ENCODE measurements at regions not wholly inside any gene's neighbourhood (a gene's known extent, or its start where the extent isn't known, plus 50 kb on each side); places are given as distances from the start of the nearest gene placed in this dataset.

DNA sequence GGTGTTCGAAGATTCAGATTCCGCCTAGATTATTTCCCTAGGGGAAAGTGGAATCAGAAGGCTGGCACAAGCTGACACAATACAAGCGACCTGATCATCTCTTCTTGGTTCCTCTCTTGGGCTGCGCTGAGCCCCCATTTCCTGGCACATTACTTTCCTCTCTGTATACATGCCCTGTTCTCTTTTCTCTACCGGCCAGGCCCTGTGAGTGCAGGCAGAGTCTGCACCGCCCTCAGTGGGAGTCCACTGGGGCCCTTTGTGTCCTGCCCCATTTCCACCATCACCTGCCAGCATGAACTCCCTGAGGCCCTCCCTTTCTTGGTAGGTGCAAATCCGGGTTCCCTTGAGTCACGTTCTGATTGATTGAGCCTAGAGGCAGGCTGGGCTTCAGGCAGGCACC lies 287.9 kb downstream of the MSX2 start:
- Histone ChIP-seq H3F3A (ENCODE audit: insufficient read depth) (no peaks in the 10 kb centered on the region), H3K9me2 (ENCODE audit: insufficient read depth) (no peaks in the 10 kb centered on the region), H3K4me3 (no peak overlapping the region), H3K9ac (no peak overlapping the region), H2AFZ (no peak overlapping the region), H3K4me1 (ENCODE audit: insufficient read depth) (no peaks in the 10 kb centered on the region), H3K27me3 (replicated peaks; ENCODE audit: insufficient read depth) (no peaks in the 10 kb centered on the region), H3K4me2 (ENCODE audit: unreplicated experiment) (no peak overlapping the region), H3K36me3 (ENCODE audit: low read depth) (no peaks in the 10 kb centered on the region), H3K9me3 (ENCODE audit: low read depth) (peaks cover 2% of the 10 kb centered on the region), H3K79me2 (ENCODE audit: insufficient read depth) (no peaks in the 10 kb centered on the region), H4K20me1 (ENCODE audit: insufficient read depth) (no peaks in the 10 kb centered on the region), H3K27ac (no peak overlapping the region)
- in situ Hi-C loops (cut with MboI): no loop called here
- TF ChIP-seq EZH2phosphoT487 (IDR thresholded peaks at IDR 0.05; ENCODE audit: insufficient read depth, low read depth): no peak
- no peak for TF ChIP-seq EZH2 (IDR thresholded peaks at IDR 0.05; ENCODE audit: insufficient read depth, poor library complexity, severe bottlenecking)
- DNase-seq: no peak
- WGBS, 2 experiments (ENCODE audit: low coverage in 1 of 2, low lambda C conversion rate in 2 of 2, missing lambda C conversion rate in 2 of 2): 29 to 35% methylated on average over 8 of the region's 8 CpGs

DNA sequence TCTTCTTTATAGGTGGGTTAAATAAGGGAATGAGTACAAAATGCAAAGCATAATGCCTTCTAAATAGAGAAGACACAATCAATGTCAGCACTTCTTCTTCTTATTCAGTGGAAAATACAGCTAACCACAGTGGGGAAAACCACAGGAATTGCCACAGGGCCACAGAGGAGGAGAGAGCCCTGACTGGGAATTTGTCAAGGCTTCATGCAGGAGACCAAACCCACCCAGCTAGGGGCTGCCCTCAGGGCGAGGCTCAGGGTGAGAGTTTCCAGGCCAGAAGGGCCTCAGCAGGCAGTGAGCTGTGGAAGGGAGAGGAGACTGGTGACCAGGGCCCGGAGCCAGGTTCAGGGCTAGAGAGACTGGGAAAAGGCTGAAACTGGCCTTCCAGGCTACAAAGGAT lies 279.1 kb downstream of the MSX2 start:
- no peak overlapping the region for H3K27ac ChIP-seq
- H4K20me1 ChIP-seq (ENCODE audit: insufficient read depth): no peaks in the 10 kb centered on the region
- H3K9ac ChIP-seq: no peak overlapping the region
- in situ Hi-C loops (cut with MboI): no loop called here
- no peaks in the 10 kb centered on the region for H3K36me3 ChIP-seq (ENCODE audit: low read depth)
- WGBS, 2 experiments (ENCODE audit: low coverage in 1 of 2, low lambda C conversion rate in 2 of 2, missing lambda C conversion rate in 2 of 2): 5 to 13% methylated on average over 2 of the region's 2 CpGs
- no peaks in the 10 kb centered on the region for H3F3A ChIP-seq (ENCODE audit: insufficient read depth)
- TF ChIP-seq EZH2 (IDR thresholded peaks at IDR 0.05; ENCODE audit: insufficient read depth, poor library complexity, severe bottlenecking): no peak
- no peak for TF ChIP-seq EZH2phosphoT487 (IDR thresholded peaks at IDR 0.05; ENCODE audit: insufficient read depth, low read depth)
- H3K27me3 ChIP-seq (replicated peaks; ENCODE audit: insufficient read depth): no peaks in the 10 kb centered on the region
- no peak for DNase-seq
- no peaks in the 10 kb centered on the region for H3K4me1 ChIP-seq (ENCODE audit: insufficient read depth)
- H3K9me2 ChIP-seq (ENCODE audit: insufficient read depth): no peaks in the 10 kb centered on the region
- no peaks in the 10 kb centered on the region for H3K9me3 ChIP-seq (ENCODE audit: low read depth)
- H2AFZ ChIP-seq: no peak overlapping the region
- no peaks in the 10 kb centered on the region for H3K79me2 ChIP-seq (ENCODE audit: insufficient read depth)
- H3K4me3 ChIP-seq: no peak overlapping the region
- H3K4me2 ChIP-seq (ENCODE audit: unreplicated experiment): no peak overlapping the region

DNA sequence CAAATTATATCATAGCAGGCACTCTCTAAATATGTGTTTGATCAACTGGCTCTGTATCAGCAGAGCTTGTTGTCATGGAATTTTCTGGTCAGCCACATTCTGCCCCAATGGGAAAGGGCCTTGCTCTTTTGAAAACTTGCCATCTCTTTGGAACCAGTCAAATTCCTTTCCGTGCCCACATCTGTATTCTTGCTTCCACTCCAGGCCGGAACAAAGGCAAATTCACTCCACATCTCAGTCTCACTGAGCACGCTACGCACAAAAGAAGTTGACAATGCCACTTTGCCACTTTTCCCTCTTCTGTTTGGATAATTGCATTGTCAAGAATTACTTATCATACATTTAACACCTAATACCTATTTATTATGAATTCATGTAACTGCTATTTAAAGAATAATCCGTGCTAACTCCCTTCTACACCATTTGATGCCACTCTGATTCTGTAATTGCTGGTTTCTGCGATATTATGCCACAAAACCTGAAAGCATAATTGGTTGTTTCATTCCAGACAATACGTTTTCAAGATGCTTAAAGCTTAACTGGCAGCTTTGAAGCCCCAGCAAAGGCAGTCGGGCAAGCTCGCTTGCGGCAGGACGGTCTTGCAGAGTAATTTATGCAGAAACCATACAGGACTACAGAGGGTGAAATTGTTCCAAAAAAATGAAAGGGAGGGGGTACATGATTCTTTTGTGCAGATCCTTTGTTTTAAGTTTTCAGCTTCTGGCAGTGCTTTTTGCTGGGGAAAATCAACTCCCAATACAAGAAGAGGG lies 277.7 kb downstream of the MSX2 start:
- Histone ChIP-seq H3K79me2 (ENCODE audit: insufficient read depth) (no peaks in the 10 kb centered on the region), H3K4me1 (ENCODE audit: insufficient read depth) (no peaks in the 10 kb centered on the region), H3K4me3 (no peak overlapping the region), H3K27ac (no peak overlapping the region), H2AFZ (no peak overlapping the region), H3K27me3 (replicated peaks; ENCODE audit: insufficient read depth) (no peaks in the 10 kb centered on the region), H3F3A (ENCODE audit: insufficient read depth) (no peaks in the 10 kb centered on the region), H4K20me1 (ENCODE audit: insufficient read depth) (no peaks in the 10 kb centered on the region), H3K9me3 (ENCODE audit: low read depth) (no peaks in the 10 kb centered on the region), H3K9me2 (ENCODE audit: insufficient read depth) (no peaks in the 10 kb centered on the region), H3K36me3 (ENCODE audit: low read depth) (no peaks in the 10 kb centered on the region), H3K4me2 (ENCODE audit: unreplicated experiment) (no peak overlapping the region), H3K9ac (no peak overlapping the region)
- WGBS, 2 experiments (ENCODE audit: low coverage in 1 of 2, low lambda C conversion rate in 2 of 2, missing lambda C conversion rate in 2 of 2): 24 to 34% methylated on average over 11 of the region's 11 CpGs
- in situ Hi-C loops (cut with MboI): no loop called here
- no peak for DNase-seq
- TF ChIP-seq EZH2 (IDR thresholded peaks at IDR 0.05; ENCODE audit: insufficient read depth, poor library complexity, severe bottlenecking) (no peak), EZH2phosphoT487 (IDR thresholded peaks at IDR 0.05; ENCODE audit: insufficient read depth, low read depth) (no peak)

DNA sequence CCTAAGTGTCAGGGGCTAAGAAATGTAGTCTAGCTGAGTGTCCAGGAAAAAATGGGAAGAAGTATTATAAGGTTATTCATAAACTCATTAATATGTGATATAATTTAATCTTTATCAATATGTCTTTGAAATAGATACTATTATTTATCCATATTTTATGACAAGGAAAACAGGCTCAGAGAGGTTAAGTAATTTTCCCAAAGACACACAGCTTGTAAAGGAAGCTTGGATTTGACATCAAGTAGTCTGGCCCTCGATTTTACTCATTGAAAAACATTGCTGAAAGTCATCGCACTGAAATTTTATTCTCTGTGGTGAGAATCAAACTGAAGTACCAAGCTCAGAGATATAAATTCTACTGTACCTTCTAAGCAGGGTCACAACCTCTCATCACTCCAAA lies 276.9 kb downstream of the MSX2 start:
- Histone ChIP-seq H3K4me1 (ENCODE audit: insufficient read depth) (no peaks in the 10 kb centered on the region), H3K79me2 (ENCODE audit: insufficient read depth) (no peaks in the 10 kb centered on the region), H3K9me3 (ENCODE audit: low read depth) (no peaks in the 10 kb centered on the region), H3K4me2 (ENCODE audit: unreplicated experiment) (no peak overlapping the region), H2AFZ (no peak overlapping the region), H4K20me1 (ENCODE audit: insufficient read depth) (no peaks in the 10 kb centered on the region), H3K27ac (no peak overlapping the region), H3F3A (ENCODE audit: insufficient read depth) (no peaks in the 10 kb centered on the region), H3K9ac (no peak overlapping the region), H3K9me2 (ENCODE audit: insufficient read depth) (no peaks in the 10 kb centered on the region), H3K4me3 (no peak overlapping the region), H3K27me3 (replicated peaks; ENCODE audit: insufficient read depth) (no peaks in the 10 kb centered on the region), H3K36me3 (ENCODE audit: low read depth) (no peaks in the 10 kb centered on the region)
- 19 to 22% methylated on average over 2 of the region's 2 CpGs for WGBS, 2 experiments (ENCODE audit: low coverage in 1 of 2, low lambda C conversion rate in 2 of 2, missing lambda C conversion rate in 2 of 2)
- DNase-seq: no peak
- in situ Hi-C loops (cut with MboI): no loop called here
- TF ChIP-seq EZH2phosphoT487 (IDR thresholded peaks at IDR 0.05; ENCODE audit: insufficient read depth, low read depth): no peak
- TF ChIP-seq EZH2 (IDR thresholded peaks at IDR 0.05; ENCODE audit: insufficient read depth, poor library complexity, severe bottlenecking): no peak
